CD14-positive monocyte (primary cell): ENCODE measurements at regions not wholly inside any gene's neighbourhood (a gene's known extent, or its start where the extent isn't known, plus 50 kb on each side); places are given as distances from the start of the nearest gene placed in this dataset.

Source experiments
- DNase-seq, 3 donors: peaks; one replicate each; pipeline ENCODE4 v3.0.0-alpha.2; 2011 to 2022
- H2AFZ ChIP-seq: 2 replicates; pipeline ENCODE4 v1.6.0; 2012; ENCODE audit warnings: mild to moderate bottlenecking, low read depth, low read length, inconsistent platforms; ENCODE audit not compliant: insufficient read depth, poor library complexity, severe bottlenecking
- H3K27ac ChIP-seq, 2 donors: 1 replicate in 1 of 2; 2 replicates in 1 of 2; pipeline ENCODE4 v1.5.1; 2012 to 2013; ENCODE audit warnings: low read length in 2 of 2, control low read depth in 1 of 2, inconsistent platforms in 1 of 2, low read depth in 1 of 2, mild to moderate bottlenecking in 1 of 2
- H3K27me3 ChIP-seq, 2 donors: one replicate each; pipeline versions ENCODE4 v1.6.0 to v1.6.1; 2011 to 2013; ENCODE audit warnings: low read length in 2 of 2; ENCODE audit not compliant: control insufficient read depth in 2 of 2, insufficient read depth in 2 of 2
- H3K36me3 ChIP-seq, 2 donors: replicated peaks in 1 of 2; 1 replicate in 1 of 2; 2 replicates in 1 of 2; pipeline versions ENCODE4 v1.5.1 to v1.6.1; 2012 to 2013; ENCODE audit warnings: low read length in 2 of 2, control low read depth in 1 of 2, inconsistent platforms in 1 of 2, mild to moderate bottlenecking in 1 of 2; ENCODE audit not compliant: insufficient read depth in 2 of 2, control insufficient read depth in 1 of 2
- H3K4me1 ChIP-seq, 2 donors: 1 replicate in 1 of 2; 2 replicates in 1 of 2; pipeline versions ENCODE4 v1.5.1 to v1.6.1; 2012 to 2013; ENCODE audit warnings: low read length in 2 of 2, control low read depth in 1 of 2, inconsistent platforms in 1 of 2, mild to moderate bottlenecking in 1 of 2, moderate library complexity in 1 of 2; ENCODE audit not compliant: insufficient read depth in 2 of 2, control insufficient read depth in 1 of 2
- H3K4me2 ChIP-seq: replicated peaks from 2 replicates; pipeline ENCODE3; 2012; ENCODE audit warnings: low read length, moderate library complexity, mild to moderate bottlenecking; ENCODE audit not compliant: poor library complexity, severe bottlenecking; ENCODE audit errors: extremely low read depth
- H3K4me3 ChIP-seq, 3 experiments: fragments of 200-600 bp in 1 of 3; sonication (generic) in 1 of 3; replicated peaks in 1 of 3; 1 replicate in 2 of 3; 2 replicates in 1 of 3; pipeline ENCODE4 v1.5.1; 2011 to 2013; ENCODE audit warnings: low read length in 3 of 3, mild to moderate bottlenecking in 3 of 3, control low read depth in 2 of 3, low read depth in 2 of 3, inconsistent platforms in 1 of 3, moderate library complexity in 1 of 3
- H3K79me2 ChIP-seq: 2 replicates; pipeline ENCODE4 v1.6.0; 2012; ENCODE audit warnings: mild to moderate bottlenecking, control low read depth, inconsistent platforms, low read length, moderate library complexity; ENCODE audit not compliant: insufficient read depth
- H3K9ac ChIP-seq: 2 replicates; pipeline ENCODE4 v1.6.0; 2017; ENCODE audit warnings: low read length, mild to moderate bottlenecking; ENCODE audit not compliant: insufficient read depth, poor library complexity, severe bottlenecking
- H3K9me3 ChIP-seq, 2 donors: replicated peaks in 1 of 2; 1 replicate in 1 of 2; 2 replicates in 1 of 2; pipeline versions ENCODE4 v1.5.1 to v1.6.1; 2012 to 2013; ENCODE audit warnings: low read length in 2 of 2, control low read depth in 1 of 2; ENCODE audit not compliant: control insufficient read depth in 1 of 2, insufficient read depth in 1 of 2
- H4K20me1 ChIP-seq: 2 replicates; pipeline ENCODE4 v1.6.0; 2012; ENCODE audit warnings: mild to moderate bottlenecking, low read length, control low read depth, moderate library complexity; ENCODE audit not compliant: insufficient read depth
- H3K27ac Mint-ChIP-seq, 7 donors: one replicate each; pipeline ENCODE4 v1.8.0; 2020; ENCODE audit warnings: mild to moderate bottlenecking in 7 of 7, mixed read lengths in 7 of 7, moderate library complexity in 6 of 7, inconsistent platforms in 2 of 7
- H3K27me3 Mint-ChIP-seq, 3 donors: one replicate each; pipeline ENCODE4 v1.8.0; 2021 to 2022; ENCODE audit warnings: low read depth in 3 of 3, mild to moderate bottlenecking in 3 of 3, mixed read lengths in 3 of 3, moderate library complexity in 3 of 3, inconsistent platforms in 1 of 3
- H3K36me3 Mint-ChIP-seq, 2 donors: one replicate each; pipeline ENCODE4 v1.8.0; 2020; ENCODE audit warnings: mixed read lengths in 2 of 2, inconsistent platforms in 1 of 2, mild to moderate bottlenecking in 1 of 2
- H3K4me1 Mint-ChIP-seq: one replicate; pipeline ENCODE4 v1.8.0; 2020; ENCODE audit warnings: mild to moderate bottlenecking, mixed read lengths
- H3K4me3 Mint-ChIP-seq, 2 donors: one replicate each; pipeline ENCODE4 v1.8.0; 2020; ENCODE audit warnings: mild to moderate bottlenecking in 2 of 2, mixed read lengths in 2 of 2, moderate library complexity in 1 of 2
- H3K9me3 Mint-ChIP-seq, 7 donors: one replicate each; pipeline ENCODE4 v1.8.0; 2020 to 2022; ENCODE audit warnings: mixed read lengths in 7 of 7, mild to moderate bottlenecking in 6 of 7, moderate library complexity in 6 of 7, inconsistent platforms in 2 of 7
- CTCF ChIP-seq: fragments of 200-600 bp; IDR thresholded peaks from one replicate; pipeline ENCODE4 v1.8.0; 2022; ENCODE audit warnings: antibody characterized with exemption, mild to moderate bottlenecking
- WGBS: methylation state at CpG from one replicate; pipeline ENCODE4 v1.1.5; 2013; ENCODE audit warnings: missing lambda C conversion rate; ENCODE audit not compliant: insufficient coverage; 5-methylcytosine and 5-hydroxymethylcytosine counted together
- intact Hi-C, 2 donors: fragments of 100-400 bp; cut with micrococcal nuclease; formaldehyde crosslinking; loops; one replicate each; pipeline versions ENCODE4 v1.15.0 to v1.15.1; 2023

- no peaks in the 10 kb centered on the region for H4K20me1 ChIP-seq
- no peaks in the 10 kb centered on the region for H3K79me2 ChIP-seq
- WGBS = 42% methylated on average over 2 of the region's 5 CpGs
- no peak overlapping the region for H3K27ac ChIP-seq
- no peaks in the 10 kb centered on the region for H3K27me3 ChIP-seq
- intact Hi-C loops = no loop called here
- H2AFZ ChIP-seq = no peak overlapping the region
- H3K4me2 ChIP-seq = no peak overlapping the region
- H3K9me3 ChIP-seq = peaks cover 0 to 14% of the 10 kb centered on the region in 2 donors
- Mint-ChIP-seq H3K4me1 (peaks cover 2% of the 10 kb centered on the region), H3K36me3 (no peaks in the 10 kb centered on the region), H3K27me3 (peaks cover 1 to 2% (median 1%) of the 10 kb centered on the region in 3 donors), H3K27ac (no peak overlapping the region), H3K9me3 (peaks cover 5 to 29% (median 8%) of the 10 kb centered on the region in 7 donors), H3K4me3 (no peak overlapping the region)
- H3K4me1 ChIP-seq = no peaks in the 10 kb centered on the region
- no peak for DNase-seq
- no peak overlapping the region for H3K4me3 ChIP-seq
- TF ChIP-seq CTCF = no peak
- H3K36me3 ChIP-seq = no peaks in the 10 kb centered on the region
- no peak overlapping the region for H3K9ac ChIP-seq
Observed at GRCh38 chr14:98701377-98701776, 570.6 kb downstream of the BCL11B start.

GRCh38 chr14:98704441-98704840 is 567.6 kb downstream of the BCL11B start:
- Mint-ChIP-seq H3K36me3 (no peaks in the 10 kb centered on the region), H3K4me1 (peaks cover 2% of the 10 kb centered on the region), H3K27me3 (peaks cover 1 to 4% (median 1%) of the 10 kb centered on the region in 3 donors), H3K27ac (no peak overlapping the region), H3K4me3 (no peak overlapping the region), H3K9me3 (peaks cover 0 to 10% (median 2%) of the 10 kb centered on the region in 7 donors)
- no peaks in the 10 kb centered on the region for H3K27me3 ChIP-seq
- no peaks in the 10 kb centered on the region for H4K20me1 ChIP-seq
- H3K4me3 ChIP-seq = no peak overlapping the region
- H3K27ac ChIP-seq = no peak overlapping the region
- no peak overlapping the region for H3K4me2 ChIP-seq
- H3K36me3 ChIP-seq = no peaks in the 10 kb centered on the region
- no peak overlapping the region for H2AFZ ChIP-seq
- no peak overlapping the region for H3K9ac ChIP-seq
- no peaks in the 10 kb centered on the region for H3K9me3 ChIP-seq
- no peaks in the 10 kb centered on the region for H3K79me2 ChIP-seq
- no peaks in the 10 kb centered on the region for H3K4me1 ChIP-seq
- DNase-seq = no peak
- intact Hi-C loops = no loop called here
- TF ChIP-seq CTCF = no peak
- WGBS = 12% methylated on average over 3 of the region's 3 CpGs
